DND-41 (cell line): ENCODE measurements at regions not wholly inside any gene's neighbourhood (a gene's known extent, or its start where the extent isn't known, plus 50 kb on each side); places are given as distances from the start of the nearest gene placed in this dataset.

ENCODE experiments used
- CTCF ChIP-seq: IDR thresholded peaks from 2 replicates; pipeline ENCODE4 v1.5.1; 2012; ENCODE audit warnings: borderline replicate concordance, low read length, moderate library complexity, mild to moderate bottlenecking; ENCODE audit not compliant: poor library complexity, severe bottlenecking; ENCODE audit errors: extremely low read depth
- EZH2 ChIP-seq: IDR thresholded peaks from 3 replicates; pipeline ENCODE4 v1.6.1; 2012; ENCODE audit warnings: borderline replicate concordance, low read depth, mild to moderate bottlenecking, moderate library complexity, low read length, inconsistent platforms; ENCODE audit not compliant: severe bottlenecking

- TF ChIP-seq CTCF = no peak
- no peak for TF ChIP-seq EZH2
These were observed 562.3 kb upstream of the C9orf72 start for GRCh38 chr9:28135549-28135948.
